Fibroblast of lung (primary cell): ENCODE measurements at regions not wholly inside any gene's neighbourhood (a gene's known extent, or its start where the extent isn't known, plus 50 kb on each side); places are given as distances from the start of the nearest gene placed in this dataset.

Experiments used
- DNase-seq, 2 donors: peaks; one replicate each; pipeline versions ENCODE4 v3.0.0 to v3.0.0-alpha.2; 2010; ENCODE audit warnings: low read depth in 2 of 2
- H2AFZ ChIP-seq: 2 replicates; pipeline ENCODE4 v1.5.1; 2012; ENCODE audit warnings: low read length, control low read depth, inconsistent platforms
- H3K27ac ChIP-seq: 2 replicates; pipeline ENCODE4 v1.5.1; 2011; ENCODE audit warnings: low read length, control low read depth; ENCODE audit not compliant: insufficient read depth
- H3K27me3 ChIP-seq: 2 replicates; pipeline ENCODE4 v1.5.1; 2011; ENCODE audit warnings: mild to moderate bottlenecking, low read length; ENCODE audit not compliant: control insufficient read depth, insufficient read depth
- H3K36me3 ChIP-seq: 2 replicates; pipeline ENCODE4 v1.5.1; 2011; ENCODE audit warnings: low read length; ENCODE audit not compliant: control insufficient read depth, insufficient read depth
- H3K4me1 ChIP-seq: 2 replicates; pipeline ENCODE4 v1.5.1; 2011; ENCODE audit warnings: low read length; ENCODE audit not compliant: control insufficient read depth, insufficient read depth; ENCODE audit errors: extremely low read depth
- H3K4me2 ChIP-seq: 2 replicates; pipeline ENCODE4 v1.5.1; 2011; ENCODE audit warnings: low read length, control low read depth; ENCODE audit not compliant: insufficient read depth; ENCODE audit errors: extremely low read depth
- H3K4me3 ChIP-seq, 4 experiments: fragments of 200-600 bp in 1 of 4; sonication (generic) in 1 of 4; replicated peaks in 1 of 4; 2 replicates each; pipeline ENCODE4 v1.5.1; 2011 to 2016; ENCODE audit warnings: low read length in 4 of 4, low read depth in 3 of 4, mild to moderate bottlenecking in 3 of 4, control low read depth in 2 of 4, inconsistent platforms in 1 of 4, mixed read lengths in 1 of 4; ENCODE audit not compliant: insufficient read depth in 1 of 4; ENCODE audit errors: control extremely low read depth in 1 of 4
- H3K79me2 ChIP-seq: 2 replicates; pipeline ENCODE4 v1.5.1; 2012; ENCODE audit warnings: mild to moderate bottlenecking, low read length, inconsistent platforms; ENCODE audit not compliant: control insufficient read depth, insufficient read depth
- H3K9ac ChIP-seq: 2 replicates; pipeline ENCODE4 v1.5.1; 2011; ENCODE audit warnings: mild to moderate bottlenecking, low read length, control low read depth; ENCODE audit not compliant: insufficient read depth
- H3K9me3 ChIP-seq: 2 replicates; pipeline ENCODE4 v1.5.1; 2012; ENCODE audit warnings: low read depth, low read length; ENCODE audit not compliant: control insufficient read depth, insufficient read depth
- H4K20me1 ChIP-seq: 2 replicates; pipeline ENCODE4 v1.5.1; 2011; ENCODE audit warnings: low read length; ENCODE audit not compliant: control insufficient read depth, insufficient read depth; ENCODE audit errors: extremely low read depth
- CTCF ChIP-seq, 2 donors: IDR thresholded peaks in 1 of 2; conservative IDR thresholded peaks in 1 of 2; 1 replicate in 1 of 2; 2 replicates in 1 of 2; pipeline ENCODE4 v1.5.1; 2011 to 2012; ENCODE audit warnings: low read length in 2 of 2, control low read depth in 1 of 2, inconsistent platforms in 1 of 2, low read depth in 1 of 2, mild to moderate bottlenecking in 1 of 2
- EZH2 ChIP-seq: IDR thresholded peaks from 2 replicates; pipeline ENCODE4 v1.5.1; 2012; ENCODE audit warnings: low read length, control low read depth, mild to moderate bottlenecking; ENCODE audit errors: missing control alignments

- Histone ChIP-seq H3K4me1 (no peaks in the 10 kb centered on the region), H4K20me1 (no peaks in the 10 kb centered on the region), H3K79me2 (no peaks in the 10 kb centered on the region), H2AFZ (no peak overlapping the region), H3K27ac (no peak overlapping the region), H3K9me3 (no peaks in the 10 kb centered on the region), H3K4me3 (no peak overlapping the region), H3K36me3 (no peaks in the 10 kb centered on the region), H3K27me3 (no peaks in the 10 kb centered on the region), H3K4me2 (no peak overlapping the region), H3K9ac (no peak overlapping the region)
- DNase-seq: peak; percentile 29 to 53
- TF ChIP-seq CTCF (conservative IDR thresholded peaks at IDR 0.05 in 1 of 2, IDR thresholded peaks at IDR 0.05 in 1 of 2; ENCODE audit: low read depth in 1 of 2, low read length in 2 of 2) (no peak), EZH2 (no peak)
Measured at GRCh38 chr17:70318051-70318450, 148.7 kb downstream of the KCNJ2 start.

GRCh38 chr17:70319516-70319915 is 150.2 kb downstream of the KCNJ2 start:
- H3K79me2 ChIP-seq: no peaks in the 10 kb centered on the region

GRCh38 chr17:70320673-70321345 is 151.5 kb downstream of the KCNJ2 start:
- TF ChIP-seq CTCF (conservative IDR thresholded peaks at IDR 0.05 in 1 of 2, IDR thresholded peaks at IDR 0.05 in 1 of 2; ENCODE audit: low read depth in 1 of 2, low read length in 2 of 2): no peak
- TF ChIP-seq EZH2: no peak
- no peaks in the 10 kb centered on the region for H3K4me1 ChIP-seq
- no peaks in the 10 kb centered on the region for H4K20me1 ChIP-seq
- DNase-seq: peak; percentile 76 to 95
- H3K36me3 ChIP-seq: no peaks in the 10 kb centered on the region
- H3K27me3 ChIP-seq: no peaks in the 10 kb centered on the region
- no peaks in the 10 kb centered on the region for H3K9me3 ChIP-seq
- no peak overlapping the region for H2AFZ ChIP-seq
- no peak overlapping the region for H3K4me2 ChIP-seq
- no peaks in the 10 kb centered on the region for H3K79me2 ChIP-seq
- no peak overlapping the region for H3K9ac ChIP-seq
- no peak overlapping the region for H3K27ac ChIP-seq
- H3K4me3 ChIP-seq: no peak overlapping the region

More at GRCh38 chr17:70319516-70319915, 150.2 kb downstream of the KCNJ2 start:
- no peaks in the 10 kb centered on the region for H3K36me3 ChIP-seq
- no peaks in the 10 kb centered on the region for H3K9me3 ChIP-seq
- no peak overlapping the region for H3K27ac ChIP-seq
- H3K27me3 ChIP-seq: no peaks in the 10 kb centered on the region
- no peak overlapping the region for H3K4me2 ChIP-seq
- H3K4me1 ChIP-seq: no peaks in the 10 kb centered on the region
- no peak overlapping the region for H3K4me3 ChIP-seq
- DNase-seq: peak in 1 of 2 donors; percentile 18
- no peaks in the 10 kb centered on the region for H4K20me1 ChIP-seq
- TF ChIP-seq EZH2 (no peak), CTCF (conservative IDR thresholded peaks at IDR 0.05 in 1 of 2, IDR thresholded peaks at IDR 0.05 in 1 of 2; ENCODE audit: low read depth in 1 of 2, low read length in 2 of 2) (no peak)
- no peak overlapping the region for H3K9ac ChIP-seq
- no peak overlapping the region for H2AFZ ChIP-seq
